K562 (cell line): ENCODE measurements at regions not wholly inside any gene's neighbourhood (a gene's known extent, or its start where the extent isn't known, plus 50 kb on each side); places are given as distances from the start of the nearest gene placed in this dataset.

Experiments
- REST ChIP-seq, 2 experiments: fragments of 450-650 bp; formaldehyde crosslinking in 1 of 2; IDR thresholded peaks; 2 replicates each; pipeline versions ENCODE4 v1.4.0 to v1.6.1; 2014 to 2020; ENCODE audit warnings: mild to moderate bottlenecking in 2 of 2, borderline replicate concordance in 1 of 2, low read depth in 1 of 2
- ZNF407 ChIP-seq: fragments of 450-650 bp; IDR thresholded peaks from 2 replicates; pipeline ENCODE4 v1.6.1; 2016; ENCODE audit warnings: low read depth

- no peak for TF ChIP-seq REST (IDR thresholded peaks at IDR 0.05; ENCODE audit: borderline replicate concordance)
- TF ChIP-seq REST (CRISPR knock-in tag; IDR thresholded peaks at IDR 0.05; ENCODE audit: low read depth): no peak
- no peak for TF ChIP-seq ZNF407
Measured at GRCh38 chr20:6959900-6960312, 192.4 kb downstream of the BMP2 start (continued).
